SK-N-SH (cell line): ENCODE measurements at regions not wholly inside any gene's neighbourhood (a gene's known extent, or its start where the extent isn't known, plus 50 kb on each side); places are given as distances from the start of the nearest gene placed in this dataset.

ENCODE experiments used
- CTCF ChIA-PET: fragments of 300-600, 350-600 bp; formaldehyde crosslinking; extraction: SDS; loops from one replicate; lab custom pipeline; 2021; lab: Yijun Ruan, JAX
- POLR2A ChIA-PET: fragments of 350-600 bp; sonication (Branson Sonifier 250); formaldehyde crosslinking; extraction: SDS; loops from one replicate; lab custom pipeline; 2020; ENCODE audit warnings: antibody characterized with exemption, inconsistent platforms; lab: Yijun Ruan, JAX
- DNase-seq: peaks from one replicate; pipeline ENCODE4 v3.0.0; 2012
- H2AFZ ChIP-seq: fragments of 200-600 bp; sonication (generic); 2 replicates; pipeline ENCODE4 v1.8.1; 2016; ENCODE audit warnings: antibody characterized with exemption, mild to moderate bottlenecking, low read depth
- H3F3A ChIP-seq: fragments of 200-600 bp; sonication (generic); replicated peaks from 2 replicates; pipeline ENCODE3; 2016; ENCODE audit warnings: antibody characterized with exemption, mild to moderate bottlenecking; ENCODE audit not compliant: insufficient read depth
- H3K27ac ChIP-seq, 2 experiments: fragments of 200-500 bp in 1 of 2; fragments of 200-600 bp in 1 of 2; sonication (Bioruptor generic) in 1 of 2; sonication (generic), shearing (Covaris generic) in 1 of 2; 2 replicates each; pipeline versions ENCODE4 v1.5.1 to v1.6.1; 2014 to 2016; ENCODE audit warnings: low read depth in 2 of 2, inconsistent platforms in 1 of 2, low read length in 1 of 2, mild to moderate bottlenecking in 1 of 2, mixed read lengths in 1 of 2
- H3K27me3 ChIP-seq: fragments of 200-600 bp; sonication (generic), shearing (Covaris generic); 2 replicates; pipeline ENCODE4 v1.6.1; 2016; ENCODE audit warnings: mixed run types; ENCODE audit not compliant: insufficient read depth
- H3K36me3 ChIP-seq, 2 experiments: fragments of 200-500 bp in 1 of 2; fragments of 200-600 bp in 1 of 2; sonication (Bioruptor generic) in 1 of 2; sonication (generic) in 1 of 2; replicated peaks in 1 of 2; 2 replicates each; pipeline versions ENCODE3 to v1.5.1; 2014 to 2016; ENCODE audit warnings: low read length in 1 of 2, mild to moderate bottlenecking in 1 of 2; ENCODE audit not compliant: insufficient read depth in 2 of 2, control insufficient read depth in 1 of 2
- H3K4me1 ChIP-seq, 2 experiments: fragments of 200-500 bp in 1 of 2; fragments of 200-600 bp in 1 of 2; sonication (Bioruptor generic) in 1 of 2; sonication (generic), shearing (Covaris generic) in 1 of 2; 2 replicates each; pipeline versions ENCODE4 v1.5.1 to v1.6.1; 2014 to 2016; ENCODE audit warnings: low read depth in 1 of 2, low read length in 1 of 2, mixed run types in 1 of 2; ENCODE audit not compliant: insufficient read depth in 2 of 2, control insufficient read depth in 1 of 2
- H3K4me2 ChIP-seq: fragments of 200-600 bp; sonication (generic), shearing (Covaris generic); 2 replicates; pipeline ENCODE4 v1.6.1; 2017; ENCODE audit warnings: mixed run types
- H3K4me3 ChIP-seq, 2 experiments: fragments of 200-500 bp in 1 of 2; fragments of 200-600 bp in 1 of 2; sonication (Bioruptor generic) in 1 of 2; sonication (generic), shearing (Covaris generic) in 1 of 2; 2 replicates each; pipeline versions ENCODE4 v1.5.1 to v1.8.1; 2014 to 2016; ENCODE audit warnings: low read depth in 2 of 2, inconsistent platforms in 1 of 2, low read length in 1 of 2, mild to moderate bottlenecking in 1 of 2, mixed read lengths in 1 of 2, moderate library complexity in 1 of 2
- H3K79me2 ChIP-seq: fragments of 200-600 bp; sonication (generic); 2 replicates; pipeline ENCODE4 v1.8.1; 2017; ENCODE audit warnings: mild to moderate bottlenecking; ENCODE audit not compliant: insufficient read depth
- H3K9ac ChIP-seq: fragments of 200-600 bp; sonication (generic); 2 replicates; pipeline ENCODE4 v1.6.1; 2017; ENCODE audit warnings: mixed run types
- H3K9me2 ChIP-seq: fragments of 200-600 bp; sonication (generic); 2 replicates; pipeline ENCODE4 v1.6.1; 2017; ENCODE audit warnings: mixed run types
- H3K9me3 ChIP-seq: fragments of 200-600 bp; sonication (generic); 2 replicates; pipeline ENCODE4 v1.6.1; 2017; ENCODE audit warnings: mixed run types, mild to moderate bottlenecking, moderate library complexity
- H4K20me1 ChIP-seq: fragments of 200-600 bp; sonication (generic); 2 replicates; pipeline ENCODE4 v1.6.1; 2017; ENCODE audit warnings: mild to moderate bottlenecking, mixed run types; ENCODE audit not compliant: insufficient read depth
- ELF1 ChIP-seq: IDR thresholded peaks from 2 replicates; pipeline ENCODE4 v1.4.0; 2012
- EZH2phosphoT487 ChIP-seq: fragments of 200-600 bp; sonication (generic); IDR thresholded peaks from 2 replicates; pipeline ENCODE4 v1.6.1; 2017; ENCODE audit warnings: low read depth, mixed run types, mild to moderate bottlenecking, antibody characterized with exemption, moderate library complexity, borderline replicate concordance
- FOSL2 ChIP-seq: IDR thresholded peaks from 2 replicates; pipeline ENCODE4 v1.4.0; 2012; ENCODE audit warnings: low read depth, mild to moderate bottlenecking, moderate library complexity, borderline replicate concordance
- FOXM1 ChIP-seq: IDR thresholded peaks from 2 replicates; pipeline ENCODE4 v1.4.0; 2012; ENCODE audit warnings: low read depth, mild to moderate bottlenecking
- GATA2 ChIP-seq: sonication (generic); formaldehyde crosslinking; IDR thresholded peaks from 2 replicates; pipeline ENCODE4 v1.5.0; 2020; ENCODE audit warnings: mild to moderate bottlenecking, missing genetic modification reagents
- IRF3 ChIP-seq: fragments of 150-350 bp; IDR thresholded peaks from 2 replicates; pipeline ENCODE4 v1.6.1; 2016; ENCODE audit warnings: mild to moderate bottlenecking, low read depth, low read length
- JUND ChIP-seq: IDR thresholded peaks from 2 replicates; pipeline ENCODE4 v1.4.0; 2012
- MAX ChIP-seq: IDR thresholded peaks from 2 replicates; pipeline ENCODE4 v1.4.0; 2012; ENCODE audit warnings: low read depth
- MEF2A ChIP-seq: IDR thresholded peaks from 2 replicates; pipeline ENCODE4 v1.4.0; 2012; ENCODE audit warnings: low read depth, borderline replicate concordance
- MXI1 ChIP-seq: IDR thresholded peaks from 2 replicates; pipeline ENCODE4 v1.6.1; 2012; ENCODE audit warnings: mild to moderate bottlenecking, low read depth, low read length, improper control_type of control experiment
- RFX5 ChIP-seq: IDR thresholded peaks from 2 replicates; pipeline ENCODE4 v1.6.1; 2012; ENCODE audit warnings: mild to moderate bottlenecking, improper control_type of control experiment, low read length
- RXRA ChIP-seq: IDR thresholded peaks from 2 replicates; pipeline ENCODE4 v1.4.0; 2012; ENCODE audit warnings: low read depth, mild to moderate bottlenecking, borderline replicate concordance
- SIN3A ChIP-seq: IDR thresholded peaks from 2 replicates; pipeline ENCODE4 v1.6.1; 2012; ENCODE audit warnings: low read depth, mild to moderate bottlenecking, low read length, moderate library complexity, borderline replicate concordance
- SMC3 ChIP-seq: IDR thresholded peaks from 2 replicates; pipeline ENCODE4 v1.6.1; 2012; ENCODE audit warnings: low read depth, low read length, improper control_type of control experiment
- TAF1 ChIP-seq: IDR thresholded peaks from 2 replicates; pipeline ENCODE4 v1.6.1; 2012; ENCODE audit warnings: low read depth, mild to moderate bottlenecking, low read length, moderate library complexity, borderline replicate concordance
- TCF12 ChIP-seq: IDR thresholded peaks from 2 replicates; pipeline ENCODE4 v1.4.0; 2012
- YY1 ChIP-seq: IDR thresholded peaks from 2 replicates; pipeline ENCODE4 v1.4.0; 2012; ENCODE audit warnings: low read depth, mild to moderate bottlenecking
- ZBTB33 ChIP-seq: IDR thresholded peaks from 2 replicates; pipeline ENCODE4 v1.4.0; 2012; ENCODE audit warnings: low read depth, borderline replicate concordance
- WGBS: methylation state at CpG from one replicate; pipeline ENCODE4 v1.1.6; 2017; ENCODE audit warnings: low lambda C conversion rate; 5-methylcytosine and 5-hydroxymethylcytosine counted together
- TF ChIP-seq, protein P1 (sequence below): IDR thresholded peaks from 2 replicates; pipeline ENCODE4 v1.6.1; 2012; ENCODE audit warnings: mild to moderate bottlenecking, low read depth, low read length, moderate library complexity
- TF ChIP-seq, protein P2 (sequence below): fragments of 200-600 bp; sonication (generic); IDR thresholded peaks from 2 replicates; pipeline ENCODE4 v1.6.1; 2017; ENCODE audit warnings: antibody characterized with exemption, mild to moderate bottlenecking, moderate library complexity

DNA sequence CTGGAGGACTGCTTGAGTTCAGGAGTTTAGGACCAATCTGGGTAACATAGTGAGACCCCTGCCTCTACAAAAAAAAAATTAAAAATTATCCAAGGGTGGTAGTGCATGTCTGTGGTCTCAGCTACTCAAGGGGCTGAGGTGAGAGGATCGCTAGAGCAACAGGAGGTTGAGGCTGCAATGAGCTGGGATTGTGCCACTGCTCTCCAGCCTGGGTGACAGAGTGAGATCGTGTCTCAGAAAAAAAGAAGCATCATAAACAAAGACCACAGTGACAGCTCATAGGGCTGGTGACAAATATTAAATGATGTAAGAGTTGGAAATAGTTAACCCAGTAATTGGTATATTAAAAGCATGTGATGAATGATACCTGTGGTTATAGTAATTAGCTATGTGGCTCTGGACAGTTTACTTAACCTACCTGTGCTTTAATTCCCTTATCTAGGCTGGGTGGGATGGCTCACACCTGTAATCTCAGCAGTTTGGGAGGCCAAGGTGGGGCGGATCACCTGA lies 68.0 kb downstream of the GSC start:
- DNase-seq = no peak
- Histone ChIP-seq H3K4me1 (no peaks in the 10 kb centered on the region), H3K9me3 (no peaks in the 10 kb centered on the region), H4K20me1 (no peaks in the 10 kb centered on the region), H3K9me2 (no peaks in the 10 kb centered on the region), H3K36me3 (no peaks in the 10 kb centered on the region), H2AFZ (no peak overlapping the region), H3K4me3 (no peak overlapping the region), H3K79me2 (no peaks in the 10 kb centered on the region), H3K9ac (no peak overlapping the region), H3K27ac (no peak overlapping the region), H3F3A (no peaks in the 10 kb centered on the region), H3K4me2 (no peak overlapping the region), H3K27me3 (no peaks in the 10 kb centered on the region)
- POLR2A ChIA-PET = no interaction called here
- 48% methylated on average over 2 of the region's 3 CpGs for WGBS
- CTCF ChIA-PET = interaction anchor here (0.9 to 1.9 kb wide), 4 partner anchors 12 to 730 kb away, joined by 3 to 7 read pairs (median 4); no protein-coding TSS in a partner anchor
- TF ChIP-seq ELF1 (no peak), JUND (no peak), GATA2 (no peak), MXI1 (no peak), FOXM1 (no peak)
- TF ChIP-seq, protein P1, sequence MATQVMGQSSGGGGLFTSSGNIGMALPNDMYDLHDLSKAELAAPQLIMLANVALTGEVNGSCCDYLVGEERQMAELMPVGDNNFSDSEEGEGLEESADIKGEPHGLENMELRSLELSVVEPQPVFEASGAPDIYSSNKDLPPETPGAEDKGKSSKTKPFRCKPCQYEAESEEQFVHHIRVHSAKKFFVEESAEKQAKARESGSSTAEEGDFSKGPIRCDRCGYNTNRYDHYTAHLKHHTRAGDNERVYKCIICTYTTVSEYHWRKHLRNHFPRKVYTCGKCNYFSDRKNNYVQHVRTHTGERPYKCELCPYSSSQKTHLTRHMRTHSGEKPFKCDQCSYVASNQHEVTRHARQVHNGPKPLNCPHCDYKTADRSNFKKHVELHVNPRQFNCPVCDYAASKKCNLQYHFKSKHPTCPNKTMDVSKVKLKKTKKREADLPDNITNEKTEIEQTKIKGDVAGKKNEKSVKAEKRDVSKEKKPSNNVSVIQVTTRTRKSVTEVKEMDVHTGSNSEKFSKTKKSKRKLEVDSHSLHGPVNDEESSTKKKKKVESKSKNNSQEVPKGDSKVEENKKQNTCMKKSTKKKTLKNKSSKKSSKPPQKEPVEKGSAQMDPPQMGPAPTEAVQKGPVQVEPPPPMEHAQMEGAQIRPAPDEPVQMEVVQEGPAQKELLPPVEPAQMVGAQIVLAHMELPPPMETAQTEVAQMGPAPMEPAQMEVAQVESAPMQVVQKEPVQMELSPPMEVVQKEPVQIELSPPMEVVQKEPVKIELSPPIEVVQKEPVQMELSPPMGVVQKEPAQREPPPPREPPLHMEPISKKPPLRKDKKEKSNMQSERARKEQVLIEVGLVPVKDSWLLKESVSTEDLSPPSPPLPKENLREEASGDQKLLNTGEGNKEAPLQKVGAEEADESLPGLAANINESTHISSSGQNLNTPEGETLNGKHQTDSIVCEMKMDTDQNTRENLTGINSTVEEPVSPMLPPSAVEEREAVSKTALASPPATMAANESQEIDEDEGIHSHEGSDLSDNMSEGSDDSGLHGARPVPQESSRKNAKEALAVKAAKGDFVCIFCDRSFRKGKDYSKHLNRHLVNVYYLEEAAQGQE = no peak
- TF ChIP-seq, protein P2, sequence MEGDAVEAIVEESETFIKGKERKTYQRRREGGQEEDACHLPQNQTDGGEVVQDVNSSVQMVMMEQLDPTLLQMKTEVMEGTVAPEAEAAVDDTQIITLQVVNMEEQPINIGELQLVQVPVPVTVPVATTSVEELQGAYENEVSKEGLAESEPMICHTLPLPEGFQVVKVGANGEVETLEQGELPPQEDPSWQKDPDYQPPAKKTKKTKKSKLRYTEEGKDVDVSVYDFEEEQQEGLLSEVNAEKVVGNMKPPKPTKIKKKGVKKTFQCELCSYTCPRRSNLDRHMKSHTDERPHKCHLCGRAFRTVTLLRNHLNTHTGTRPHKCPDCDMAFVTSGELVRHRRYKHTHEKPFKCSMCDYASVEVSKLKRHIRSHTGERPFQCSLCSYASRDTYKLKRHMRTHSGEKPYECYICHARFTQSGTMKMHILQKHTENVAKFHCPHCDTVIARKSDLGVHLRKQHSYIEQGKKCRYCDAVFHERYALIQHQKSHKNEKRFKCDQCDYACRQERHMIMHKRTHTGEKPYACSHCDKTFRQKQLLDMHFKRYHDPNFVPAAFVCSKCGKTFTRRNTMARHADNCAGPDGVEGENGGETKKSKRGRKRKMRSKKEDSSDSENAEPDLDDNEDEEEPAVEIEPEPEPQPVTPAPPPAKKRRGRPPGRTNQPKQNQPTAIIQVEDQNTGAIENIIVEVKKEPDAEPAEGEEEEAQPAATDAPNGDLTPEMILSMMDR = no peak

DNA sequence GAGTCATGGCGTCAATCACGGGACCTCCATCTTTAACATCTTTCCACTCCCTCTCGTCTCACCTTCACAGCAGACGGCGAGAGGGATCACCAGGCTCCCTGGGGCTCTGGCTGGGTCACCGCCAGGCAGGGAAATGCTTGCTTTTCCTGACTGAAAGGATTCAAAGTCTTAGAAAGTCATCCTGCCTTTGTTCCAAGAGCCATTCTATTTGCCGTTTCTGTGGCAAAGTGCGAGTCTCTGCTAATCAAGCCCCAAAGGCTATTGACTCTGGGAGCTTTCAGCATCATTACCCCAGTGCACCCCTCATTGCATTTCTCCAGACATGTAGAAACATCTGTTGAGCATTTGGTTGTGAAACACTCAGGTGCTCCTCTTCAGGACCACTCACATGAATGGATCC lies 69.6 kb downstream of the GSC start:
- POLR2A ChIA-PET = no interaction called here
- Histone ChIP-seq H3K9me3 (no peaks in the 10 kb centered on the region), H3K4me2 (no peak overlapping the region), H3K79me2 (no peaks in the 10 kb centered on the region), H3K9me2 (no peaks in the 10 kb centered on the region), H3K4me3 (no peak overlapping the region), H3K27ac (no peak overlapping the region), H4K20me1 (no peaks in the 10 kb centered on the region), H2AFZ (no peak overlapping the region), H3K9ac (no peak overlapping the region), H3K4me1 (no peaks in the 10 kb centered on the region), H3K36me3 (no peaks in the 10 kb centered on the region), H3K27me3 (no peaks in the 10 kb centered on the region), H3F3A (no peaks in the 10 kb centered on the region)
- no peak for DNase-seq
- CTCF ChIA-PET = no interaction called here
- TF ChIP-seq FOSL2 (no peak), SIN3A (no peak), FOXM1 (no peak), SMC3 (no peak), MEF2A (no peak), EZH2phosphoT487 (no peak), MAX (no peak), TCF12 (no peak), RFX5 (no peak), ZBTB33 (no peak), MXI1 (no peak), YY1 (no peak), TAF1 (no peak), IRF3 (no peak), RXRA (no peak)
- 50% methylated on average over 5 of the region's 8 CpGs for WGBS
